ENCODE measurements at regions not wholly inside any gene's neighbourhood (a gene's known extent, or its start where the extent isn't known, plus 50 kb on each side); places are given as distances from the start of the nearest gene placed in this dataset.
A peak's percentile ranks its signal among the peaks of the same experiment; 100 is the strongest.

DNA sequence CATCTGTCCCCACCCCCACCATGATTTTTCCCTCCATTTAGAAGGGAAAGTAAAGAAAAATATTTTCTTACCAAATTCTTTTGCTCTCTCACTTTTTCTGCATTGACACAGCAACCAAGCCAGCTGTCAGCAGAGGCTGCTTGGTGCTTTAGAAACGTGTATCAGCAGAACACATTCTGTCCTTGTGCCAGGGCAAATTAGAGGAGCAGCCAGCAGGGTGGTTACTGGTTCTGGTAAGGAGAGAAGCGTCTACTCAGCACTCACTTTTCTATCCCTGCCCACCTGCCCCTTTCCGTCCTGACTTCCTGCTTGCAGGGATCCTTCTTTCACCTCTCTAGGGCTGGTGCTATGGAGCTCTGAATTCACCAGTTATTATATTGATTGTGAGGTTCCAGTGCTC, 327.5 kb upstream of the PDE3A start:
- H3K36me3 Mint-ChIP-seq (ENCODE audit: low read depth) = no peaks in the 10 kb centered on the region
- H3K27ac Mint-ChIP-seq (ENCODE audit: unreplicated experiment) = peak overlapping the region; percentile 25
- no peak overlapping the region for H3K4me3 Mint-ChIP-seq (ENCODE audit: unreplicated experiment)
- no peaks in the 10 kb centered on the region for H3K9me3 Mint-ChIP-seq (ENCODE audit: low read depth)
- TF ChIP-seq, protein P1, sequence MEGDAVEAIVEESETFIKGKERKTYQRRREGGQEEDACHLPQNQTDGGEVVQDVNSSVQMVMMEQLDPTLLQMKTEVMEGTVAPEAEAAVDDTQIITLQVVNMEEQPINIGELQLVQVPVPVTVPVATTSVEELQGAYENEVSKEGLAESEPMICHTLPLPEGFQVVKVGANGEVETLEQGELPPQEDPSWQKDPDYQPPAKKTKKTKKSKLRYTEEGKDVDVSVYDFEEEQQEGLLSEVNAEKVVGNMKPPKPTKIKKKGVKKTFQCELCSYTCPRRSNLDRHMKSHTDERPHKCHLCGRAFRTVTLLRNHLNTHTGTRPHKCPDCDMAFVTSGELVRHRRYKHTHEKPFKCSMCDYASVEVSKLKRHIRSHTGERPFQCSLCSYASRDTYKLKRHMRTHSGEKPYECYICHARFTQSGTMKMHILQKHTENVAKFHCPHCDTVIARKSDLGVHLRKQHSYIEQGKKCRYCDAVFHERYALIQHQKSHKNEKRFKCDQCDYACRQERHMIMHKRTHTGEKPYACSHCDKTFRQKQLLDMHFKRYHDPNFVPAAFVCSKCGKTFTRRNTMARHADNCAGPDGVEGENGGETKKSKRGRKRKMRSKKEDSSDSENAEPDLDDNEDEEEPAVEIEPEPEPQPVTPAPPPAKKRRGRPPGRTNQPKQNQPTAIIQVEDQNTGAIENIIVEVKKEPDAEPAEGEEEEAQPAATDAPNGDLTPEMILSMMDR (IDR thresholded peaks at IDR 0.05) = peak; percentile 57
- no peaks in the 10 kb centered on the region for H3K27me3 Mint-ChIP-seq (ENCODE audit: low read depth)
- no peak for DNase-seq (ENCODE audit: low spot score)
- peaks cover 28% of the 10 kb centered on the region for H3K4me1 Mint-ChIP-seq (ENCODE audit: low read depth)

DNA sequence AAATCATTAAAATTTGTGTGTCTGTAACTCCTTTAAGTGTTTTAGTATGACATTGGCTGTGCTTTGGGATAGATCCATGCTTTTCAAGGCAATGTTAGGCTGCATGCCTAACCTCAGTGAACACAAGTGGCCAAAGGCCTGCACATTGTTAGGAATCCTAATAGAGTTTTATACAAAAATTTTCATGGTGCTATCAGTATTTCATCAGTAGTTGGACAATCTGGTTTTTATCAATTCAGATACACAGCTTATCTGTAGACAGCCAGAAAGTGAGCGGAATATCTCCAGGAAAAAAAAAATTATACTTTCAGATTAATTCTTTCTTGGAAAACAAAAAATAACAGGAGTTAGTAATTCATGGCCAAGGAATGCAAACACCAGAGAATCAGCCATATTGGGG, 324.0 kb upstream of the PDE3A start:
- Mint-ChIP-seq H3K4me1 (ENCODE audit: low read depth) (peaks cover 34% of the 10 kb centered on the region), H3K27me3 (ENCODE audit: low read depth) (no peaks in the 10 kb centered on the region), H3K9me3 (ENCODE audit: low read depth) (no peaks in the 10 kb centered on the region), H3K4me3 (ENCODE audit: unreplicated experiment) (no peak overlapping the region), H3K27ac (ENCODE audit: unreplicated experiment) (no peak overlapping the region), H3K36me3 (ENCODE audit: low read depth) (no peaks in the 10 kb centered on the region)
- DNase-seq (ENCODE audit: low spot score) = no peak
- TF ChIP-seq, protein P1 (IDR thresholded peaks at IDR 0.05) = no peak

- Mint-ChIP-seq H3K27ac (ENCODE audit: unreplicated experiment) (peak overlapping the region; percentile 12), H3K9me3 (ENCODE audit: low read depth) (no peaks in the 10 kb centered on the region), H3K4me1 (ENCODE audit: low read depth) (peaks cover 34% of the 10 kb centered on the region), H3K27me3 (ENCODE audit: low read depth) (no peaks in the 10 kb centered on the region), H3K4me3 (ENCODE audit: unreplicated experiment) (no peak overlapping the region), H3K36me3 (ENCODE audit: low read depth) (no peaks in the 10 kb centered on the region)
- TF ChIP-seq, protein P1 (IDR thresholded peaks at IDR 0.05) = no peak
- DNase-seq (ENCODE audit: low spot score) = no peak
Measured at GRCh38 chr12:20044846-20045245, 323.5 kb upstream of the PDE3A start.

GRCh38 chr12:20047901-20048300, 320.4 kb upstream of the PDE3A start:
- Mint-ChIP-seq H3K27me3 (ENCODE audit: low read depth) (no peaks in the 10 kb centered on the region), H3K27ac (ENCODE audit: unreplicated experiment) (no peak overlapping the region)

GRCh38 chr12:20050221-20050620, 318.1 kb upstream of the PDE3A start:
- Mint-ChIP-seq H3K4me1 (ENCODE audit: low read depth) (peaks cover 6% of the 10 kb centered on the region), H3K27me3 (ENCODE audit: low read depth) (no peaks in the 10 kb centered on the region), H3K9me3 (ENCODE audit: low read depth) (no peaks in the 10 kb centered on the region), H3K4me3 (ENCODE audit: unreplicated experiment) (no peak overlapping the region), H3K36me3 (ENCODE audit: low read depth) (no peaks in the 10 kb centered on the region), H3K27ac (ENCODE audit: unreplicated experiment) (no peak overlapping the region)
- TF ChIP-seq, protein P1 (IDR thresholded peaks at IDR 0.05) = no peak
- no peak for DNase-seq (ENCODE audit: low spot score)

More at GRCh38 chr12:20047901-20048300, 320.4 kb upstream of the PDE3A start:
- Mint-ChIP-seq H3K9me3 (ENCODE audit: low read depth) (no peaks in the 10 kb centered on the region), H3K36me3 (ENCODE audit: low read depth) (no peaks in the 10 kb centered on the region), H3K4me1 (ENCODE audit: low read depth) (peaks cover 17% of the 10 kb centered on the region), H3K4me3 (ENCODE audit: unreplicated experiment) (no peak overlapping the region)
- TF ChIP-seq, protein P1 (IDR thresholded peaks at IDR 0.05) = peak; percentile 18
- no peak for DNase-seq (ENCODE audit: low spot score)

Data from chondrocyte (in vitro differentiated cells).